ENCODE measurements at regions not wholly inside any gene's neighbourhood (a gene's known extent, or its start where the extent isn't known, plus 50 kb on each side); places are given as distances from the start of the nearest gene placed in this dataset.

GRCh38 chr5:121910036-121910435 lies 51.7 kb upstream of the SRFBP1 start:
- TF ChIP-seq POLR2A (conservative IDR thresholded peaks at IDR 0.05) (no peak), ATF1 (CRISPR knock-in tag; IDR thresholded peaks at IDR 0.05) (no peak), ATF1 (tag; IDR thresholded peaks at IDR 0.05) (no peak), ARID3B (CRISPR knock-in tag; IDR thresholded peaks at IDR 0.05; ENCODE audit: borderline replicate concordance) (no peak), ZNF696 (CRISPR knock-in tag; conservative IDR thresholded peaks at IDR 0.05) (no peak), ETV5 (CRISPR knock-in tag; IDR thresholded peaks at IDR 0.05; ENCODE audit: low read depth) (no peak), CREB1 (IDR thresholded peaks at IDR 0.05) (no peak), CREB1 (CRISPR knock-in tag; IDR thresholded peaks at IDR 0.05) (no peak), XRCC4 (IDR thresholded peaks at IDR 0.05; ENCODE audit: extremely low read depth, insufficient read depth, insufficient read length) (no peak), ZNF398 (CRISPR knock-in tag; IDR thresholded peaks at IDR 0.05) (no peak), CHD4 (IDR thresholded peaks at IDR 0.05; ENCODE audit: insufficient read depth, insufficient replicate concordance, low read depth, low read length, poor library complexity, severe bottlenecking) (no peak), FOS (IDR thresholded peaks at IDR 0.05; ENCODE audit: extremely low read depth, insufficient read length) (no peak), CTCF (IDR thresholded peaks at IDR 0.05 in 2 of 3, conservative IDR thresholded peaks at IDR 0.05 in 1 of 3; ENCODE audit: insufficient read depth in 2 of 3, low read depth in 1 of 3, low read length in 3 of 3) (no peak), THAP7 (CRISPR knock-in tag; IDR thresholded peaks at IDR 0.05) (no peak), MAFG (tag; conservative IDR thresholded peaks at IDR 0.05) (no peak; the same call in 1 of the 2 replicates)

All from K562 (cell line).